Right atrium auricular region (tissue), 2 donors: ENCODE measurements at regions not wholly inside any gene's neighbourhood (a gene's known extent, or its start where the extent isn't known, plus 50 kb on each side); places are given as distances from the start of the nearest gene placed in this dataset.

Experiments used
- DNase-seq: peaks from one replicate; pipeline ENCODE4 v3.0.0-alpha.2; 2019; ENCODE audit warnings: low spot score
- H3K27ac ChIP-seq, 2 donors: fragments of 200-600 bp; sonication (generic); 1 replicate in 1 of 2; 2 replicates in 1 of 2; pipeline ENCODE4 v1.5.1; 2016 to 2019
- H3K27me3 ChIP-seq, 2 donors: fragments of 200-600 bp; sonication (generic); one replicate each; pipeline versions ENCODE4 v1.5.1 to v1.6.0; 2017 to 2019
- H3K36me3 ChIP-seq: fragments of 200-600 bp; sonication (generic); one replicate; pipeline ENCODE4 v1.5.1; 2016
- H3K4me1 ChIP-seq, 2 donors: fragments of 200-600 bp; sonication (generic); one replicate each; pipeline versions ENCODE4 v1.5.1 to v1.6.0; 2017 to 2019
- H3K4me3 ChIP-seq, 2 donors: fragments of 200-600 bp; sonication (generic); 1 replicate in 1 of 2; 2 replicates in 1 of 2; pipeline ENCODE4 v1.5.1; 2017 to 2019; ENCODE audit warnings: mild to moderate bottlenecking in 1 of 2, moderate library complexity in 1 of 2
- H3K9me3 ChIP-seq, 2 donors: fragments of 200-600 bp; sonication (generic); one replicate each; pipeline ENCODE4 v1.5.1; 2019
- CTCF ChIP-seq, 2 donors: fragments of 200-600 bp; sonication (generic); IDR thresholded peaks; one replicate each; pipeline ENCODE4 v1.5.1; 2019; ENCODE audit warnings: antibody characterized with exemption in 2 of 2

- Histone ChIP-seq H3K27ac (no peak overlapping the region), H3K9me3 (no peaks in the 10 kb centered on the region), H3K27me3 (no peaks in the 10 kb centered on the region), H3K4me3 (no peak overlapping the region), H3K4me1 (no peaks in the 10 kb centered on the region), H3K36me3 (no peaks in the 10 kb centered on the region)
- DNase-seq: no peak
- no peak for TF ChIP-seq CTCF (IDR thresholded peaks at IDR 0.05)
Measured at GRCh38 chr6:50236164-50236563, 186.4 kb upstream of the DEFB112 start.

DNA sequence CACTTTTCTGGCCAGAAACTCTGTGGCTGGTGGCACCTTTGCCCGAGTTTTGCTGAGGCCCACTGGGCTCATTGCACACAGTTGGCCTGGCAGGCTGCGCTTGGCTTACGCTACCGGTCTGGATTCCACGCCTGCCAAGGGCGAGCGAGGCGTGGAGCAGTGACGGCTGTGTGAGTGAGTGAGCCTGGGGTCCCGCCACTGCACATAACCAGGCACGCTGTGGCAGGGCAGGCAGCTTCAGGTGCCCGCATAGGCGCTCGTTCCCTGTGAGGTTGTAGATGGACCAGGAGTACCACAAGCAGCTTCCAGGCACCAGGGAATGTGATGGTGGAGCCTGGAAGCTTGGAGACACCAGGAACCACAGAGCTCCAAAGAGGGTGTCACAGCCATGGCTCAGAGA lies 190.1 kb upstream of the DEFB112 start:
- Histone ChIP-seq H3K9me3 (no peaks in the 10 kb centered on the region), H3K36me3 (no peaks in the 10 kb centered on the region), H3K4me3 (no peak overlapping the region), H3K4me1 (no peaks in the 10 kb centered on the region), H3K27ac (no peak overlapping the region), H3K27me3 (no peaks in the 10 kb centered on the region)
- no peak for DNase-seq
- no peak for TF ChIP-seq CTCF (IDR thresholded peaks at IDR 0.05)

- TF ChIP-seq CTCF (IDR thresholded peaks at IDR 0.05): no peak
- Histone ChIP-seq H3K36me3 (no peaks in the 10 kb centered on the region), H3K27ac (no peak overlapping the region), H3K4me3 (no peak overlapping the region), H3K27me3 (no peaks in the 10 kb centered on the region), H3K4me1 (no peaks in the 10 kb centered on the region), H3K9me3 (no peaks in the 10 kb centered on the region)
- DNase-seq: no peak
Measured at GRCh38 chr6:50240986-50241385, 191.3 kb upstream of the DEFB112 start.

DNA sequence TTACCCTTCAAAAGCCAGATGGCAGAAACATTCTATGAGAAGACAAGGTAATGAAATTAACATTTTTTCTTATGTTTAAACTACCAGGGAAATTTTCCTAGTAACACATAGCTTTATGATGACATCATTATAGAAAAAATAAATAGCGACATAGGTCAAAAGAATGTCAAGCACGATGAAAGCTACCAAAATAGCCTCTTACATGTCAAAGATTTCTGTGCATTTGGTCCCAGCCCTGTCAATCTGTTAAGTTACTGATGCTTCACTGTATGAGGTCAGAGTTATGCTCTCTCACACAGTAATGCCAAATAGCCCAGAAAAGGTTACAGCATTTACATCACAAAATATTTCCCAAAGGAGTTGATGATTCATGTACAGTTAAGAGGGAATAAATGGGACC lies 199.8 kb upstream of the DEFB112 start:
- Histone ChIP-seq H3K27ac (no peak overlapping the region), H3K4me1 (no peaks in the 10 kb centered on the region), H3K36me3 (no peaks in the 10 kb centered on the region), H3K9me3 (no peaks in the 10 kb centered on the region), H3K4me3 (no peak overlapping the region), H3K27me3 (no peaks in the 10 kb centered on the region)
- no peak for DNase-seq
- no peak for TF ChIP-seq CTCF (IDR thresholded peaks at IDR 0.05)

GRCh38 chr6:50257322-50257721 lies 207.6 kb upstream of the DEFB112 start:
- TF ChIP-seq CTCF (IDR thresholded peaks at IDR 0.05): no peak
- Histone ChIP-seq H3K4me3 (no peak overlapping the region), H3K4me1 (no peaks in the 10 kb centered on the region), H3K36me3 (no peaks in the 10 kb centered on the region), H3K27me3 (no peaks in the 10 kb centered on the region), H3K27ac (no peak overlapping the region), H3K9me3 (no peaks in the 10 kb centered on the region)
- no peak for DNase-seq

DNA sequence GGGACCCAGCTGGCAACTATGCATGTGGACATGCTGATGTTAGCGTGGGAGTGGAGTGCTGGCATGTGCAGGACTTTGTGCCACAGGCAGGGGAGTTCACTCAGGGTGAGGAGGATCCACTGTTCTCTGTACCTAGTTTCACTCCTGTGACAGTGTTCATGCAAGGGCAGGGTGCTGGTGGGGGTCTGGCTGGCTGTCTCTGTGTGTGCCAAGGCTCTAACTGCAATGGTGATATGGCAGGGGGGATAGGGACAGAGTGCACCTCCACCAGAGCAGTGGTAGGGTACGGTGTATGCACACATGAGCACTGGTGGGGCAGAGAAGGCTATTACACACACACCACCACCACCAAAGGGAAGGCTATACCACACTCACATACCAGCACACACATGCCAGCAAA lies 210.2 kb upstream of the DEFB112 start:
- Histone ChIP-seq H3K4me3 (no peak overlapping the region), H3K27ac (no peak overlapping the region), H3K27me3 (no peaks in the 10 kb centered on the region), H3K4me1 (no peaks in the 10 kb centered on the region), H3K36me3 (no peaks in the 10 kb centered on the region), H3K9me3 (no peaks in the 10 kb centered on the region)
- DNase-seq: no peak
- TF ChIP-seq CTCF (IDR thresholded peaks at IDR 0.05): no peak
